ENCODE measurements at regions not wholly inside any gene's neighbourhood (a gene's known extent, or its start where the extent isn't known, plus 50 kb on each side); places are given as distances from the start of the nearest gene placed in this dataset.

DNA sequence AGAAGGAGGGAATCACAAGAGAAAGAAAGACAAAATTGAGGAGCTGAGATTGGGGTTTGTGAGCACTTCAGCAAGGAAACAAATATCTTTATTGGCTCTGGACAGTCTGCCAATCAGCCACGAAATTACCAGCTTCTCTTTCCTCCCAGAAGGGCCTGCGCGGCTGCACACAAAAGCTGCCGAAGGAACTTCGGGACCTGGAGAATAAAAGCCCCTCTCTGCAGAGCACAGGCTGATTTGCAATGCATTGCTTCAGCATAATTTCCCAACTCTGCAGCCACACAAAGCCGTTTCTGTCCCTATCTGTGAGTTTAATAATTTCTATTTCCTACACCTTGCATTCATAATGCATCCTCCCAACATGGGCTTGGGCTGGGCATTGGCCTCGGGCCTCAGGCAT is 522.6 kb downstream of the BUD13 start:
- no peak overlapping the region for H3K27ac Mint-ChIP-seq
- no peak overlapping the region for H3K4me3 Mint-ChIP-seq
- peaks cover 22% of the 10 kb centered on the region for H3K27me3 Mint-ChIP-seq (ENCODE audit: low read depth, poor library complexity)
- TF ChIP-seq, protein P1, sequence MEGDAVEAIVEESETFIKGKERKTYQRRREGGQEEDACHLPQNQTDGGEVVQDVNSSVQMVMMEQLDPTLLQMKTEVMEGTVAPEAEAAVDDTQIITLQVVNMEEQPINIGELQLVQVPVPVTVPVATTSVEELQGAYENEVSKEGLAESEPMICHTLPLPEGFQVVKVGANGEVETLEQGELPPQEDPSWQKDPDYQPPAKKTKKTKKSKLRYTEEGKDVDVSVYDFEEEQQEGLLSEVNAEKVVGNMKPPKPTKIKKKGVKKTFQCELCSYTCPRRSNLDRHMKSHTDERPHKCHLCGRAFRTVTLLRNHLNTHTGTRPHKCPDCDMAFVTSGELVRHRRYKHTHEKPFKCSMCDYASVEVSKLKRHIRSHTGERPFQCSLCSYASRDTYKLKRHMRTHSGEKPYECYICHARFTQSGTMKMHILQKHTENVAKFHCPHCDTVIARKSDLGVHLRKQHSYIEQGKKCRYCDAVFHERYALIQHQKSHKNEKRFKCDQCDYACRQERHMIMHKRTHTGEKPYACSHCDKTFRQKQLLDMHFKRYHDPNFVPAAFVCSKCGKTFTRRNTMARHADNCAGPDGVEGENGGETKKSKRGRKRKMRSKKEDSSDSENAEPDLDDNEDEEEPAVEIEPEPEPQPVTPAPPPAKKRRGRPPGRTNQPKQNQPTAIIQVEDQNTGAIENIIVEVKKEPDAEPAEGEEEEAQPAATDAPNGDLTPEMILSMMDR (IDR thresholded peaks at IDR 0.05): no peak
- no peak for DNase-seq
- peaks cover 5% of the 10 kb centered on the region for H3K36me3 Mint-ChIP-seq (ENCODE audit: low read depth)
- H3K9me3 Mint-ChIP-seq: peaks cover 11% of the 10 kb centered on the region
- peaks cover 4% of the 10 kb centered on the region for H3K4me1 Mint-ChIP-seq

DNA sequence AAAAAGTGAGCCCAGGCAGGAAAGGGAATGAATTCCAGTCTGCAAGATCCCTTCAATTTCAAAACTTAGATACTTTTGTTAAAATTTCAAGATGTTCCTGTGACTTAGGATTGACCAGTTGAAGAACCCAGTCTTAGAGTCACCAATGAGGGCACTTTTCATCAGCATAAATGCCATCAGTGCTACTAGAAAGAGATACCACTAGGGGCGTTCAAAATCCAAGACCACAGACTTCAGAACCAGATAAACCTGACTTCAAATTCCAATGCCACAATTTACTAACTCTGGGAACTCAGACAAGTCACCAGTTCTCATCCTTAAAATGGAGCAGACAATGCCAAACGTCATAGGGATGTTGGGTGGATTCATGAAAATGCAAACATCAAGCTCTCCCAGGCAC is 523.2 kb downstream of the BUD13 start:
- no peak for DNase-seq
- Mint-ChIP-seq H3K4me3 (no peak overlapping the region), H3K36me3 (ENCODE audit: low read depth) (peaks cover 5% of the 10 kb centered on the region), H3K27me3 (ENCODE audit: low read depth, poor library complexity) (peaks cover 22% of the 10 kb centered on the region), H3K9me3 (peaks cover 11% of the 10 kb centered on the region), H3K27ac (no peak overlapping the region), H3K4me1 (peaks cover 3% of the 10 kb centered on the region)
- TF ChIP-seq, protein P1 (IDR thresholded peaks at IDR 0.05): no peak

DNA sequence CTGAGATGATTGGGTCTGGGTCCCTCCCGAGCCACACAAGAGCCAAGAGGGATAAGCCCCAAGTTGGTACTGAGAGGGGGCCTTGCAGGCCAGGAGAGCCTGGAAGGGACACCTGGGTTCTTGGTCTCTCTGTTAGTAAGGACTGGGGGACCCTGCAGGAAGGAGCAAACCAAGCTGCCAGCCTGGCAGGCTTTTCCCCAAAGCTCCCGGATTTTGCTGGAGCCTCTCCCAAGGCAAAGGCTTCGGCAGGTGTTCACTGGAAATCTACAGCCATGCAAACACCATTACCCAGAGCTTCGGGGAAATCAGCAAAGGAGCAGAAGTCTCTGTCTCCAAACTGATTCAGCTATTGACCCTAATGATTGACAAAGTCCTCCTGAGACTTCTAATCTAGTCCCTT is 527.9 kb downstream of the BUD13 start:
- no peak for DNase-seq
- Mint-ChIP-seq H3K36me3 (ENCODE audit: low read depth) (no peaks in the 10 kb centered on the region), H3K27me3 (ENCODE audit: low read depth, poor library complexity) (peaks cover 15% of the 10 kb centered on the region), H3K4me3 (no peak overlapping the region), H3K9me3 (no peaks in the 10 kb centered on the region), H3K27ac (no peak overlapping the region), H3K4me1 (peaks cover 10% of the 10 kb centered on the region)
- TF ChIP-seq, protein P1 (IDR thresholded peaks at IDR 0.05): no peak

DNA sequence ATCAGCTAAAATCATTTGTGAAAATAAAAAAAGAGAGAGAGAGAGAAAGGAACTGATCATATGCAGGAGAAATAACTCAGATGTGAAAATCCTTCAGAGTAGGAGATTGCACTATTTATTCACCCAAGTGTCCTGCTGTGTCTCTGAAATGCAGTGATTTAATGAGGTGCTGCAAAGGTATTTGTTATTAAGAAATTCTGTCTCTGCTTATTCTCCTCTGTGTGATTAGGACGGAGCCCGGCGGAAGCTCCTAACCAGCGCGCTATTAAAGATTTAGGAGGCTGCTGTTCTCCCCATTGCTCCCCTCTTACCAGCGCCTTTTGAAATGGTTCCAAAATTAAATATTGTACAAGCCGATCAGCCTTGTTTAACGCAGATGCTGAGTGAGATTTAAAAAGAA is 528.3 kb downstream of the BUD13 start:
- Mint-ChIP-seq H3K27me3 (ENCODE audit: low read depth, poor library complexity) (peaks cover 13% of the 10 kb centered on the region), H3K4me1 (peaks cover 11% of the 10 kb centered on the region)

DNA sequence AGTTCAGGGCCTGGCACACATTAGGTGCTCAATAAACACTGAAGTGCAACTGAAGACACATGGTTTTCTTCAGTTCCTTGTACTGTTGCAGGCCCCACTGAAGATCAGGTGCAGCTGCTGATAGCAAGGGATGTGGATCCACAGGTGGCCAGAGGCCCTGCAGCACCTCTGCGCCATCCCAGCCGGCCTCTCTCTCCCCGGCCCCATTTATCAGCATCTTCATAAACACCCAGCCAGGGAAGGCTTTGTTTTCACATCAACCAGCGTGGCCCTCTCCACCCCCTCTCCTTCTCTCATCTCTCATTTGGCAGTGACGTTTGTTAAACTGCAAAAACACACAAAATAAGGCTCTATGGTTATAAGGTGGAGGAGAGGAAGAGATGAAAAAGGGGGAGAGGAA is 528.8 kb downstream of the BUD13 start:
- Mint-ChIP-seq H3K36me3 (ENCODE audit: low read depth) (no peaks in the 10 kb centered on the region), H3K4me3 (no peak overlapping the region), H3K27ac (no peak overlapping the region), H3K4me1 (peaks cover 15% of the 10 kb centered on the region), H3K9me3 (no peaks in the 10 kb centered on the region), H3K27me3 (ENCODE audit: low read depth, poor library complexity) (peaks cover 13% of the 10 kb centered on the region)
- TF ChIP-seq, protein P1 (IDR thresholded peaks at IDR 0.05): no peak
- DNase-seq: no peak

More for the DNA sequence above, 528.3 kb downstream of the BUD13 start:
- H3K4me3 Mint-ChIP-seq: no peak overlapping the region
- no peak for DNase-seq
- no peaks in the 10 kb centered on the region for H3K36me3 Mint-ChIP-seq (ENCODE audit: low read depth)
- H3K27ac Mint-ChIP-seq: no peak overlapping the region
- H3K9me3 Mint-ChIP-seq: no peaks in the 10 kb centered on the region
- TF ChIP-seq, protein P1 (IDR thresholded peaks at IDR 0.05): no peak

DNA sequence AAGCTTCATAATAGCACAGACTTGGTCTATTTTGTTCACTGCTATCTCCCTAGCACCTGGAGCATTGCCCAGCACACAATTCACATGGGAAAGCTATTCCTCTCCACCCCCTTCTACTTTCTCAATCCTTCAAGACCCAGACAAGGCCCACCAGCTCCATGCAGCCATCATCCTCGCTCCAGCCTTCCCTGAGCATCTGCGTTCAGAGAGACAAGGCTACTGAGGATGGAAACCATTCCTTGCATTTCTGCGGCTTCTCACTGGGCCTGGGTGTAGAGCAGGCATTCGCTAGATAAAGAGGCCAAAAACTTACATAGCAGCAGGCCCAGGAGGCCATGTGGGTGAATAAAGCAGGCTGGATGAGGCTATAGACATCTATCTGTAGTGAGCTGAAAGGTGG is 530.8 kb downstream of the BUD13 start:
- peak overlapping the region; percentile 2 for H3K27ac Mint-ChIP-seq
- no peak for DNase-seq
- TF ChIP-seq, protein P1 (IDR thresholded peaks at IDR 0.05): no peak
- peaks cover 29% of the 10 kb centered on the region for H3K4me1 Mint-ChIP-seq
- H3K27me3 Mint-ChIP-seq (ENCODE audit: low read depth, poor library complexity): peaks cover 20% of the 10 kb centered on the region
- H3K9me3 Mint-ChIP-seq: no peaks in the 10 kb centered on the region
- H3K36me3 Mint-ChIP-seq (ENCODE audit: low read depth): no peaks in the 10 kb centered on the region
- no peak overlapping the region for H3K4me3 Mint-ChIP-seq

Measured in nephron progenitor cell (in vitro differentiated cells).